Osteocyte (in vitro differentiated cells): ENCODE measurements at regions not wholly inside any gene's neighbourhood (a gene's known extent, or its start where the extent isn't known, plus 50 kb on each side); places are given as distances from the start of the nearest gene placed in this dataset.

Experiments
- DNase-seq: peaks from one replicate; pipeline ENCODE4 v3.0.0; 2021; ENCODE audit warnings: mixed read lengths; ENCODE audit not compliant: unreplicated experiment; ENCODE audit errors: extremely low spot score
- H3K27ac Mint-ChIP-seq: one replicate; pipeline ENCODE4 v1.8.0; 2021; ENCODE audit warnings: mild to moderate bottlenecking, mixed read lengths; ENCODE audit not compliant: unreplicated experiment
- H3K27me3 Mint-ChIP-seq: one replicate; pipeline ENCODE4 v1.8.0; 2021; ENCODE audit warnings: mixed read lengths; ENCODE audit not compliant: unreplicated experiment
- H3K36me3 Mint-ChIP-seq: one replicate; pipeline ENCODE4 v1.8.0; 2021; ENCODE audit warnings: mixed read lengths; ENCODE audit not compliant: unreplicated experiment
- H3K4me1 Mint-ChIP-seq: one replicate; pipeline ENCODE4 v1.8.0; 2021; ENCODE audit warnings: mixed read lengths; ENCODE audit not compliant: unreplicated experiment
- H3K4me3 Mint-ChIP-seq: one replicate; pipeline ENCODE4 v1.8.0; 2021; ENCODE audit warnings: mild to moderate bottlenecking, moderate library complexity, mixed read lengths; ENCODE audit not compliant: unreplicated experiment
- H3K9me3 Mint-ChIP-seq: one replicate; pipeline ENCODE4 v1.8.0; 2021; ENCODE audit warnings: mixed read lengths; ENCODE audit not compliant: unreplicated experiment
- TF ChIP-seq, protein P1 (sequence below): fragments of 200-600 bp; sonication (generic); IDR thresholded peaks from 2 replicates; pipeline ENCODE4 v1.5.0; 2021; ENCODE audit warnings: antibody characterized with exemption, mild to moderate bottlenecking, moderate library complexity

- H3K27ac Mint-ChIP-seq, result no peak overlapping the region
- DNase-seq, result no peak
- H3K4me1 Mint-ChIP-seq, result no peaks in the 10 kb centered on the region
- TF ChIP-seq, protein P1, sequence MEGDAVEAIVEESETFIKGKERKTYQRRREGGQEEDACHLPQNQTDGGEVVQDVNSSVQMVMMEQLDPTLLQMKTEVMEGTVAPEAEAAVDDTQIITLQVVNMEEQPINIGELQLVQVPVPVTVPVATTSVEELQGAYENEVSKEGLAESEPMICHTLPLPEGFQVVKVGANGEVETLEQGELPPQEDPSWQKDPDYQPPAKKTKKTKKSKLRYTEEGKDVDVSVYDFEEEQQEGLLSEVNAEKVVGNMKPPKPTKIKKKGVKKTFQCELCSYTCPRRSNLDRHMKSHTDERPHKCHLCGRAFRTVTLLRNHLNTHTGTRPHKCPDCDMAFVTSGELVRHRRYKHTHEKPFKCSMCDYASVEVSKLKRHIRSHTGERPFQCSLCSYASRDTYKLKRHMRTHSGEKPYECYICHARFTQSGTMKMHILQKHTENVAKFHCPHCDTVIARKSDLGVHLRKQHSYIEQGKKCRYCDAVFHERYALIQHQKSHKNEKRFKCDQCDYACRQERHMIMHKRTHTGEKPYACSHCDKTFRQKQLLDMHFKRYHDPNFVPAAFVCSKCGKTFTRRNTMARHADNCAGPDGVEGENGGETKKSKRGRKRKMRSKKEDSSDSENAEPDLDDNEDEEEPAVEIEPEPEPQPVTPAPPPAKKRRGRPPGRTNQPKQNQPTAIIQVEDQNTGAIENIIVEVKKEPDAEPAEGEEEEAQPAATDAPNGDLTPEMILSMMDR, result no peak
- no peak overlapping the region for H3K4me3 Mint-ChIP-seq
- H3K27me3 Mint-ChIP-seq, result no peaks in the 10 kb centered on the region
- H3K9me3 Mint-ChIP-seq, result peaks cover 13% of the 10 kb centered on the region
- no peaks in the 10 kb centered on the region for H3K36me3 Mint-ChIP-seq
Measured at GRCh38 chr1:173100476-173101107, 49.9 kb upstream of the TNFSF18 start.
